Endothelial cell of umbilical vein (primary cell): ENCODE measurements at regions not wholly inside any gene's neighbourhood (a gene's known extent, or its start where the extent isn't known, plus 50 kb on each side); places are given as distances from the start of the nearest gene placed in this dataset.

Experiments used
- CTCF ChIP-seq, 2 donors: IDR thresholded peaks; 1 replicate in 1 of 2; 2 replicates in 1 of 2; pipeline ENCODE4 v1.5.1; 2011; ENCODE audit warnings: low read length in 2 of 2, mild to moderate bottlenecking in 2 of 2, moderate library complexity in 2 of 2, control low read depth in 1 of 2, inconsistent platforms in 1 of 2, low read depth in 1 of 2; ENCODE audit not compliant: insufficient read depth in 1 of 2; ENCODE audit errors: extremely low read depth in 1 of 2
- EZH2 ChIP-seq: IDR thresholded peaks from 2 replicates; pipeline ENCODE4 v1.6.1; 2012; ENCODE audit warnings: borderline replicate concordance, low read depth, mild to moderate bottlenecking, moderate library complexity, low read length, inconsistent platforms; ENCODE audit not compliant: severe bottlenecking
- MAX ChIP-seq: IDR thresholded peaks from 2 replicates; pipeline ENCODE4 v1.6.1; 2011; ENCODE audit not compliant: insufficient read depth, insufficient read length
- MYC ChIP-seq: IDR thresholded peaks from one replicate; pipeline ENCODE4 v1.6.1; 2011; ENCODE audit warnings: mild to moderate bottlenecking, low read depth, low read length
- POLR2A ChIP-seq: IDR thresholded peaks from 2 replicates; pipeline ENCODE4 v1.6.1; 2012; ENCODE audit warnings: low read depth, mild to moderate bottlenecking, control low read depth, low read length
- POLR2AphosphoS5 ChIP-seq: IDR thresholded peaks from 2 replicates; pipeline ENCODE4 v1.6.1; 2012; ENCODE audit warnings: low read depth, mild to moderate bottlenecking, control low read depth, low read length, moderate library complexity; ENCODE audit not compliant: insufficient read depth

GRCh38 chr18:70394672-70395071, 105.8 kb downstream of the SOCS6 start:
- no peak for TF ChIP-seq POLR2AphosphoS5
- TF ChIP-seq EZH2 = no peak
- no peak for TF ChIP-seq CTCF (IDR thresholded peaks at IDR 0.05; ENCODE audit: extremely low read depth in 1 of 2, insufficient read depth in 1 of 2, low read depth in 1 of 2, low read length in 2 of 2)
- no peak for TF ChIP-seq MAX
- TF ChIP-seq POLR2A = no peak
- TF ChIP-seq MYC = no peak
